ENCODE measurements at regions not wholly inside any gene's neighbourhood (a gene's known extent, or its start where the extent isn't known, plus 50 kb on each side); places are given as distances from the start of the nearest gene placed in this dataset.
"Not testable (repeated sequence)": the region's sequence is repeated elsewhere in the genome, so short reads cannot be mapped to it uniquely, and the experiment has no call there.

GRCh38 chr4:89506866-89507491 lies 199.4 kb upstream of the GPRIN3 start:
- FAIRE-seq: no peak
- no peak for DNase-seq (ENCODE audit: extremely low spot score, insufficient read length, low read depth)

GRCh38 chr4:89502581-89502980 lies 195.0 kb upstream of the GPRIN3 start:
- no peak for DNase-seq (ENCODE audit: extremely low spot score, insufficient read length, low read depth)
- no peak for FAIRE-seq

GRCh38 chr4:89497517-89498308 lies 190.1 kb upstream of the GPRIN3 start:
- FAIRE-seq: no peak

GRCh38 chr4:89496851-89497250 lies 189.3 kb upstream of the GPRIN3 start:
- FAIRE-seq (no peak), DNase-seq (ENCODE audit: extremely low spot score, insufficient read length, low read depth) (no peak)

More at GRCh38 chr4:89497517-89498308, 190.1 kb upstream of the GPRIN3 start:
- DNase-seq (ENCODE audit: extremely low spot score, insufficient read length, low read depth): no peak

- DNase-seq (ENCODE audit: extremely low spot score, insufficient read length, low read depth) (no peak), FAIRE-seq (no peak)
Observed at GRCh38 chr4:89493367-89493766, 185.8 kb upstream of the GPRIN3 start.

- no peak for DNase-seq (ENCODE audit: extremely low spot score, insufficient read length, low read depth)
- FAIRE-seq: no peak
Observed at GRCh38 chr4:89492581-89493071, 185.0 kb upstream of the GPRIN3 start.

- FAIRE-seq (no peak), DNase-seq (ENCODE audit: extremely low spot score, insufficient read length, low read depth) (no peak)
Observed at GRCh38 chr4:89491761-89492160, 184.2 kb upstream of the GPRIN3 start.

GRCh38 chr4:89489921-89490431 lies 182.4 kb upstream of the GPRIN3 start:
- DNase-seq (ENCODE audit: extremely low spot score, insufficient read length, low read depth); FAIRE-seq: not testable (repeated sequence)

GRCh38 chr4:89489338-89489771 lies 181.8 kb upstream of the GPRIN3 start:
- no peak for FAIRE-seq
- no peak for DNase-seq (ENCODE audit: extremely low spot score, insufficient read length, low read depth)

GRCh38 chr4:89488736-89489135 lies 181.1 kb upstream of the GPRIN3 start:
- DNase-seq (ENCODE audit: extremely low spot score, insufficient read length, low read depth) (no peak), FAIRE-seq (no peak)

- FAIRE-seq: no peak
Observed at GRCh38 chr4:89486673-89487072, 179.1 kb upstream of the GPRIN3 start.

GRCh38 chr4:89486042-89486441 lies 178.4 kb upstream of the GPRIN3 start:
- no peak for FAIRE-seq
- DNase-seq (ENCODE audit: extremely low spot score, insufficient read length, low read depth): no peak

More at GRCh38 chr4:89486673-89487072, 179.1 kb upstream of the GPRIN3 start:
- DNase-seq (ENCODE audit: extremely low spot score, insufficient read length, low read depth): no peak

- FAIRE-seq: no peak
Observed at GRCh38 chr4:89483833-89484232, 176.2 kb upstream of the GPRIN3 start.

GRCh38 chr4:89482926-89483595 lies 175.5 kb upstream of the GPRIN3 start:
- FAIRE-seq (no peak), DNase-seq (ENCODE audit: extremely low spot score, insufficient read length, low read depth) (no peak)

More at GRCh38 chr4:89483833-89484232, 176.2 kb upstream of the GPRIN3 start:
- no peak for DNase-seq (ENCODE audit: extremely low spot score, insufficient read length, low read depth)

- no peak for FAIRE-seq
- DNase-seq (ENCODE audit: extremely low spot score, insufficient read length, low read depth): no peak
Observed at GRCh38 chr4:89482251-89482650, 174.7 kb upstream of the GPRIN3 start.

GRCh38 chr4:89469930-89470375 lies 162.4 kb upstream of the GPRIN3 start:
- DNase-seq (ENCODE audit: extremely low spot score, insufficient read length, low read depth) (no peak), FAIRE-seq (peak; percentile 29)

- no peak for DNase-seq (ENCODE audit: extremely low spot score, insufficient read length, low read depth)
- FAIRE-seq: no peak
Observed at GRCh38 chr4:89469516-89469915, 161.9 kb upstream of the GPRIN3 start.

GRCh38 chr4:89468602-89469001 lies 161.0 kb upstream of the GPRIN3 start:
- DNase-seq (ENCODE audit: extremely low spot score, insufficient read length, low read depth) (no peak), FAIRE-seq (no peak)

GRCh38 chr4:89463341-89463740 lies 155.7 kb upstream of the GPRIN3 start:
- FAIRE-seq: no peak

GRCh38 chr4:89447543-89447942 lies 139.9 kb upstream of the GPRIN3 start:
- DNase-seq (ENCODE audit: extremely low spot score, insufficient read length, low read depth): no peak
- no peak for FAIRE-seq

More at GRCh38 chr4:89463341-89463740, 155.7 kb upstream of the GPRIN3 start:
- DNase-seq (ENCODE audit: extremely low spot score, insufficient read length, low read depth): no peak
